ENCODE measurements at regions not wholly inside any gene's neighbourhood (a gene's known extent, or its start where the extent isn't known, plus 50 kb on each side); places are given as distances from the start of the nearest gene placed in this dataset.

- Histone ChIP-seq H3K4me3 (no peak overlapping the region), H3K27ac (no peak overlapping the region), H3K27me3 (no peaks in the 10 kb centered on the region), H3K9me3 (no peaks in the 10 kb centered on the region), H3K4me1 (no peaks in the 10 kb centered on the region), H3K36me3 (ENCODE audit: low read depth, missing control alignments) (no peaks in the 10 kb centered on the region)
- 56 to 75% methylated on average over 2 of the region's 2 CpGs for WGBS, 2 donors
- TF ChIP-seq, protein P1, sequence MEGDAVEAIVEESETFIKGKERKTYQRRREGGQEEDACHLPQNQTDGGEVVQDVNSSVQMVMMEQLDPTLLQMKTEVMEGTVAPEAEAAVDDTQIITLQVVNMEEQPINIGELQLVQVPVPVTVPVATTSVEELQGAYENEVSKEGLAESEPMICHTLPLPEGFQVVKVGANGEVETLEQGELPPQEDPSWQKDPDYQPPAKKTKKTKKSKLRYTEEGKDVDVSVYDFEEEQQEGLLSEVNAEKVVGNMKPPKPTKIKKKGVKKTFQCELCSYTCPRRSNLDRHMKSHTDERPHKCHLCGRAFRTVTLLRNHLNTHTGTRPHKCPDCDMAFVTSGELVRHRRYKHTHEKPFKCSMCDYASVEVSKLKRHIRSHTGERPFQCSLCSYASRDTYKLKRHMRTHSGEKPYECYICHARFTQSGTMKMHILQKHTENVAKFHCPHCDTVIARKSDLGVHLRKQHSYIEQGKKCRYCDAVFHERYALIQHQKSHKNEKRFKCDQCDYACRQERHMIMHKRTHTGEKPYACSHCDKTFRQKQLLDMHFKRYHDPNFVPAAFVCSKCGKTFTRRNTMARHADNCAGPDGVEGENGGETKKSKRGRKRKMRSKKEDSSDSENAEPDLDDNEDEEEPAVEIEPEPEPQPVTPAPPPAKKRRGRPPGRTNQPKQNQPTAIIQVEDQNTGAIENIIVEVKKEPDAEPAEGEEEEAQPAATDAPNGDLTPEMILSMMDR (IDR thresholded peaks at IDR 0.05), result no peak
- no peak for TF ChIP-seq POLR2A (IDR thresholded peaks at IDR 0.05)
- intact Hi-C loops (cut with DNase I; ENCODE audit: low total_unique reads), result no loop called here
- no peak for DNase-seq
These were observed 164.5 kb upstream of the PIRT start for GRCh38 chr17:11002417-11002816.

DNA sequence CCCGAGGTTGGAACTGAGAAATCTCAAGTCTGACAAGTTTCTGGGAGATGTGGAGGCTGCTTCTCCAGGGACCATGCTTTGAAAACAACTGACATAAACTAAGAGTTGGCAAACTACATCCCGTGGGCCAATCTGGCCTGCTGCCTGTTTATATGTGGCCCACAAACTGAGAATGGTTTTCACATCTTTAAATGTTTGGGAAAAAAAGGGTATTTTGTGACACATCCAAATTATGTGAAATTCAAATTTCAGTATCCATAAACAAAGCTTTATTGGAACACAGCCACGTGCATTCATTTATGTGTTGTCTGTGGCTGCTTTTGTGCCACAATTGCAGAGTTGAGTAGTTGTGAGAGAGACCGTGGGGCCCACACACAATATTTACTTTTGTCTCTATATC lies 163.8 kb upstream of the PIRT start:
- no peak for TF ChIP-seq POLR2A (IDR thresholded peaks at IDR 0.05)
- TF ChIP-seq, protein P1 (IDR thresholded peaks at IDR 0.05), result no peak
- intact Hi-C loops (cut with DNase I; ENCODE audit: low total_unique reads), result no loop called here
- Histone ChIP-seq H3K4me3 (no peak overlapping the region), H3K27ac (no peak overlapping the region), H3K36me3 (ENCODE audit: low read depth, missing control alignments) (no peaks in the 10 kb centered on the region), H3K4me1 (no peaks in the 10 kb centered on the region), H3K27me3 (no peaks in the 10 kb centered on the region), H3K9me3 (no peaks in the 10 kb centered on the region)
- 55 to 59% methylated on average over 4 of the region's 4 CpGs for WGBS, 2 donors
- no peak for DNase-seq

- no peaks in the 10 kb centered on the region for H3K27me3 ChIP-seq
- no peak overlapping the region for H3K4me3 ChIP-seq
- TF ChIP-seq POLR2A (IDR thresholded peaks at IDR 0.05), result no peak
- TF ChIP-seq, protein P1 (IDR thresholded peaks at IDR 0.05), result no peak
- 77 to 81% methylated on average over 2 of the region's 2 CpGs for WGBS, 2 donors
- H3K36me3 ChIP-seq (ENCODE audit: low read depth, missing control alignments), result no peaks in the 10 kb centered on the region
- no peaks in the 10 kb centered on the region for H3K9me3 ChIP-seq
- intact Hi-C loops (cut with DNase I; ENCODE audit: low total_unique reads), result no loop called here
- no peak overlapping the region for H3K27ac ChIP-seq
- DNase-seq, result no peak
- no peaks in the 10 kb centered on the region for H3K4me1 ChIP-seq
These were observed 161.6 kb upstream of the PIRT start for GRCh38 chr17:10999484-10999883.

DNA sequence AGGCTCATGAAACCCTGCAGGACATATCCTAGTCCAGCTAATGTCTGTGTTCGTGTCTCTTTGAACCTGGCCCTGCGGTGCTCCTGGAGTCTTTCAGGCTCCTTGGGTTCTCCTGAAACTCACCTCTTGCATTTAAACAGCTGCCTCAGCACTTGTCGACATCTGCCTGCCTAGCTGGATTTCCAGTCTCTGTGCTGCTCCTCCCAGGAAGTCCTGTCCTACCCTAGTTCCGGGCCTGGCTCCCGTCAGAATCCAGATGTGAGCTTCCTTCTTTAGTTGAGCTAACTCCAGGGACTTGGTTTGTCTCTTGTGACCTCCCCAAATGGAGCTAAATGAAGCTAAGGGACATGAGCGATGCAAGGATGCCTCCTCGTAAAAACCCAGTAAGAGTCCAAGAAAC lies 155.2 kb upstream of the PIRT start:
- DNase-seq, result no peak
- no peak overlapping the region for H3K27ac ChIP-seq
- 56 to 77% methylated on average over 7 of the region's 7 CpGs for WGBS, 2 donors
- no peaks in the 10 kb centered on the region for H3K27me3 ChIP-seq
- TF ChIP-seq, protein P1 (IDR thresholded peaks at IDR 0.05), result no peak
- no peak for TF ChIP-seq POLR2A (IDR thresholded peaks at IDR 0.05)
- intact Hi-C loops (cut with DNase I; ENCODE audit: low total_unique reads), result no loop called here
- no peaks in the 10 kb centered on the region for H3K36me3 ChIP-seq (ENCODE audit: low read depth, missing control alignments)
- H3K4me3 ChIP-seq, result no peak overlapping the region
- no peaks in the 10 kb centered on the region for H3K4me1 ChIP-seq
- H3K9me3 ChIP-seq, result no peaks in the 10 kb centered on the region

- no peaks in the 10 kb centered on the region for H3K4me1 ChIP-seq
- no peak overlapping the region for H3K4me3 ChIP-seq
- no peaks in the 10 kb centered on the region for H3K27me3 ChIP-seq
- no peak overlapping the region for H3K27ac ChIP-seq
- TF ChIP-seq, protein P1 (IDR thresholded peaks at IDR 0.05), result no peak
- TF ChIP-seq POLR2A (IDR thresholded peaks at IDR 0.05), result no peak
- no peak for DNase-seq
- H3K9me3 ChIP-seq, result no peaks in the 10 kb centered on the region
- intact Hi-C loops (cut with DNase I; ENCODE audit: low total_unique reads), result no loop called here
- no peaks in the 10 kb centered on the region for H3K36me3 ChIP-seq (ENCODE audit: low read depth, missing control alignments)
- 32 to 37% methylated on average over 10 of the region's 10 CpGs for WGBS, 2 donors
These were observed 154.4 kb upstream of the PIRT start for GRCh38 chr17:10992106-10992880.

Measured in testis (tissue), 2 donors.